ENCODE measurements at regions not wholly inside any gene's neighbourhood (a gene's known extent, or its start where the extent isn't known, plus 50 kb on each side); places are given as distances from the start of the nearest gene placed in this dataset.

DNA sequence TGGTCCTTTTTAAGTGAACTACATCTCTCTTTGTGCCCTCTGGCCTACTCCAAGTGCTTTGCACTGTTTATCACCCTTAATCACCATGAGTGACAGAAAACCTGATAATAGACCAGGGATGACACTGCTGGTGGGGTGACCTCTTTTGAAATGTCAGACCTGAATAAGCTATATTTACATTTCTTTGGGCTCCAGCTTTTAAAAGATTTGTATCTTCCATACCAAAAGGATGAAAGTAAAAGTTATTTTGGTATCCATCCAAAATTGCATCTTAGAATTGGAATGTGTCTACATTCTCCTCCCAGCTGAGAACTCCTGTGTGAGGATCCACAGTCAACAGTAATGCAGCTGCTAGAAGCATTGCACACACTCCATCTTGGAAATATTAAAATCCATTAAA, 370.0 kb downstream of the CDH11 start:
- H3K27me3 ChIP-seq (ENCODE audit: control insufficient read depth, low read length) = no peaks in the 10 kb centered on the region
- H3K27ac ChIP-seq (ENCODE audit: low read depth, low read length) = no peak overlapping the region
- no peaks in the 10 kb centered on the region for H3K4me1 ChIP-seq (ENCODE audit: control insufficient read depth, low read length)
- no peak overlapping the region for H3K4me3 ChIP-seq (ENCODE audit: low read length)
- no peaks in the 10 kb centered on the region for H4K20me1 ChIP-seq (ENCODE audit: control insufficient read depth, insufficient read depth, low read depth, low read length)
- H3K9me3 ChIP-seq (ENCODE audit: control insufficient read depth, insufficient read depth, low read length) = no peaks in the 10 kb centered on the region
- TF ChIP-seq EZH2phosphoT487 (IDR thresholded peaks at IDR 0.05; ENCODE audit: borderline replicate concordance, low read length) = no peak
- TF ChIP-seq, protein P1, sequence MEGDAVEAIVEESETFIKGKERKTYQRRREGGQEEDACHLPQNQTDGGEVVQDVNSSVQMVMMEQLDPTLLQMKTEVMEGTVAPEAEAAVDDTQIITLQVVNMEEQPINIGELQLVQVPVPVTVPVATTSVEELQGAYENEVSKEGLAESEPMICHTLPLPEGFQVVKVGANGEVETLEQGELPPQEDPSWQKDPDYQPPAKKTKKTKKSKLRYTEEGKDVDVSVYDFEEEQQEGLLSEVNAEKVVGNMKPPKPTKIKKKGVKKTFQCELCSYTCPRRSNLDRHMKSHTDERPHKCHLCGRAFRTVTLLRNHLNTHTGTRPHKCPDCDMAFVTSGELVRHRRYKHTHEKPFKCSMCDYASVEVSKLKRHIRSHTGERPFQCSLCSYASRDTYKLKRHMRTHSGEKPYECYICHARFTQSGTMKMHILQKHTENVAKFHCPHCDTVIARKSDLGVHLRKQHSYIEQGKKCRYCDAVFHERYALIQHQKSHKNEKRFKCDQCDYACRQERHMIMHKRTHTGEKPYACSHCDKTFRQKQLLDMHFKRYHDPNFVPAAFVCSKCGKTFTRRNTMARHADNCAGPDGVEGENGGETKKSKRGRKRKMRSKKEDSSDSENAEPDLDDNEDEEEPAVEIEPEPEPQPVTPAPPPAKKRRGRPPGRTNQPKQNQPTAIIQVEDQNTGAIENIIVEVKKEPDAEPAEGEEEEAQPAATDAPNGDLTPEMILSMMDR (IDR thresholded peaks at IDR 0.05; ENCODE audit: low read depth, low read length, poor library complexity, severe bottlenecking) = no peak
- no peak overlapping the region for H3K4me2 ChIP-seq (ENCODE audit: low read length)
- H3F3A ChIP-seq (ENCODE audit: control insufficient read depth, insufficient read depth) = no peaks in the 10 kb centered on the region
- no peaks in the 10 kb centered on the region for H3K79me2 ChIP-seq (ENCODE audit: control insufficient read depth, low read length)
- no peaks in the 10 kb centered on the region for H3K36me3 ChIP-seq (ENCODE audit: control insufficient read depth, low read length)
- no peaks in the 10 kb centered on the region for H3K9me2 ChIP-seq (replicated peaks; ENCODE audit: control insufficient read depth, low read length)

DNA sequence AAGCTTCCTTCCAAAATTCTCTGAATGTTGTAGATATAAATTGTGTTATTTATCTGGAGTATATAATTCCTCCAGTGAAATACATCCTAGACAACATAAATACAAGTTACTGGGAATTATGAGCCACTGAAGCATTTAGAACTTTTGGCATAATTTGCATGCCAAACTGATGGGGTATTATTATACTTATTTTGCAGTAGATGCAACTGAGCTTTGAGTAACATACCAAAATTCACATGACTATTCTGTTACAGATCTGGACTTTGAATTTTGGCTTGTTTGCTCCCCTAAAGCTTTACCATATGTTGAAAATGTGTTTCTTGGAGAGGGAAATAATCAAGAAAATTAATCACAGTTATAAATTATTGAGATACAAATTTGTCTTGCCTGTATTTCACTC, 372.5 kb downstream of the CDH11 start:
- Histone ChIP-seq H3F3A (ENCODE audit: control insufficient read depth, insufficient read depth) (no peaks in the 10 kb centered on the region), H3K27me3 (ENCODE audit: control insufficient read depth, low read length) (no peaks in the 10 kb centered on the region), H3K9me2 (replicated peaks; ENCODE audit: control insufficient read depth, low read length) (no peaks in the 10 kb centered on the region), H3K4me2 (ENCODE audit: low read length) (no peak overlapping the region), H3K36me3 (ENCODE audit: control insufficient read depth, low read length) (no peaks in the 10 kb centered on the region), H3K79me2 (ENCODE audit: control insufficient read depth, low read length) (no peaks in the 10 kb centered on the region), H3K4me1 (ENCODE audit: control insufficient read depth, low read length) (no peaks in the 10 kb centered on the region), H3K4me3 (ENCODE audit: low read length) (no peak overlapping the region), H4K20me1 (ENCODE audit: control insufficient read depth, insufficient read depth, low read depth, low read length) (no peaks in the 10 kb centered on the region), H3K9me3 (ENCODE audit: control insufficient read depth, insufficient read depth, low read length) (no peaks in the 10 kb centered on the region), H3K27ac (ENCODE audit: low read depth, low read length) (no peak overlapping the region)
- TF ChIP-seq EZH2phosphoT487 (IDR thresholded peaks at IDR 0.05; ENCODE audit: borderline replicate concordance, low read length) = no peak
- TF ChIP-seq, protein P1 (IDR thresholded peaks at IDR 0.05; ENCODE audit: low read depth, low read length, poor library complexity, severe bottlenecking) = no peak

DNA sequence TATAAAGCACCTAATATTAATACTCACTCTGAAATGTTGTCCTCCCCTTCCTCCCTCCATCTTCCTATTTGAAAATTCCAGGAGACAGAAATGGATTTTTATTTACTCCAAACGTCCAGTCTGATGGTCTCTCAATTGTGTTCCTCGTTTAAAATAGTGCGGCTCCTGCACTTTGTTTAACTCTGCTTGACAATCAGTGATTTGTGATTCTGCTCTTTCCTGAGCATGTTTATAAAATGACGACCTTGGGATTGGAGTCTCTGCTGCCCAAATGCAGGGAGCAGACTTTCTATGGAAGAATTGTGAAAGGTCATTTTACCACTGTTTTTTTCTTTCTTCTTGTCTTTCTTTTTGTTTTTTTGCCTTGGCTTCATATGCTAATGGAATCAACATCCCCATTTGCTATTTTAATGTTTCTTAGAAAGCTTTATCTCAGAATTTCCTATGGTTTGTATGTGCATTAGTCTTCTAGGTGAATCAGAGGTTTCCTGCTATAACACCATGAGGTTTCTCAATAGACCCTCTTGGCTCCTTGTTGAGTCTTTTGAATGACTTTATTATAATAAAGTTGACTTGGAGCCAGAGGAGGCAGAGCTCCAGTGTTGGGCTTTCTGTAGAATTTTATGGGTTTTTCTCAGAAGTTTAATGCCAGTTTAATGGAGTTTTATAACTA, 376.5 kb downstream of the CDH11 start:
- TF ChIP-seq, protein P1 (IDR thresholded peaks at IDR 0.05; ENCODE audit: low read depth, low read length, poor library complexity, severe bottlenecking) = no peak
- no peak for TF ChIP-seq EZH2phosphoT487 (IDR thresholded peaks at IDR 0.05; ENCODE audit: borderline replicate concordance, low read length)
- no peaks in the 10 kb centered on the region for H3K27me3 ChIP-seq (ENCODE audit: control insufficient read depth, low read length)
- H3K36me3 ChIP-seq (ENCODE audit: control insufficient read depth, low read length) = no peaks in the 10 kb centered on the region

More for the DNA sequence above, 376.5 kb downstream of the CDH11 start:
- Histone ChIP-seq H3F3A (ENCODE audit: control insufficient read depth, insufficient read depth) (no peaks in the 10 kb centered on the region), H3K9me2 (replicated peaks; ENCODE audit: control insufficient read depth, low read length) (no peaks in the 10 kb centered on the region), H3K4me1 (ENCODE audit: control insufficient read depth, low read length) (no peaks in the 10 kb centered on the region), H3K9me3 (ENCODE audit: control insufficient read depth, insufficient read depth, low read length) (no peaks in the 10 kb centered on the region), H3K4me3 (ENCODE audit: low read length) (no peak overlapping the region), H3K4me2 (ENCODE audit: low read length) (no peak overlapping the region), H3K79me2 (ENCODE audit: control insufficient read depth, low read length) (no peaks in the 10 kb centered on the region), H4K20me1 (ENCODE audit: control insufficient read depth, insufficient read depth, low read depth, low read length) (no peaks in the 10 kb centered on the region), H3K27ac (ENCODE audit: low read depth, low read length) (no peak overlapping the region)

Measured in DOHH2 (cell line).